Psoas muscle (tissue), 7 donors: ENCODE measurements at regions not wholly inside any gene's neighbourhood (a gene's known extent, or its start where the extent isn't known, plus 50 kb on each side); places are given as distances from the start of the nearest gene placed in this dataset.

Experiments
- ATAC-seq, 4 donors: fragments of 200-7000 bp; cut with Tn5 transposase; one replicate each; pipeline ENCODE4 v1.9.1; 2020; ENCODE audit warnings: moderate library complexity in 3 of 4, mild to moderate bottlenecking in 2 of 4
- DNase-seq, 2 donors: peaks; one replicate each; pipeline ENCODE4 v3.0.0-alpha.2; 2020
- H3K27ac ChIP-seq: fragments of 200-600 bp; one replicate; pipeline ENCODE4 v1.8.0; 2022
- H3K27me3 ChIP-seq, 3 donors: fragments of 200-600 bp in 1 of 3; one replicate each; pipeline versions ENCODE4 v1.6.1 to v1.8.0; 2013 to 2022; ENCODE audit warnings: low read length in 2 of 3, mild to moderate bottlenecking in 2 of 3, moderate library complexity in 1 of 3; ENCODE audit not compliant: insufficient read depth in 3 of 3
- H3K36me3 ChIP-seq, 2 donors: fragments of 200-600 bp in 1 of 2; one replicate each; pipeline versions ENCODE4 v1.6.1 to v1.8.0; 2013 to 2022; ENCODE audit warnings: low read depth in 1 of 2, mild to moderate bottlenecking in 1 of 2, moderate library complexity in 1 of 2; ENCODE audit not compliant: insufficient read depth in 1 of 2
- H3K4me1 ChIP-seq: fragments of 200-600 bp; one replicate; pipeline ENCODE4 v1.8.0; 2022
- H3K4me3 ChIP-seq: fragments of 200-600 bp; one replicate; pipeline ENCODE4 v1.8.0; 2022; ENCODE audit warnings: mild to moderate bottlenecking
- H3K9me3 ChIP-seq: fragments of 200-600 bp; one replicate; pipeline ENCODE4 v1.8.0; 2022
- CTCF ChIP-seq: fragments of 200-600 bp; IDR thresholded peaks from one replicate; pipeline ENCODE4 v1.8.0; 2022; ENCODE audit warnings: antibody characterized with exemption
- WGBS, 3 donors: extraction: QIAGEN DNeasy Blood & Tissue Kit; methylation state at CpG; one replicate each; pipeline versions ENCODE4 v1.1.6 to v1.1.7; 2013; 5-methylcytosine and 5-hydroxymethylcytosine counted together
- intact Hi-C, 2 donors: fragments of 100-400 bp; cut with DNase I; formaldehyde crosslinking; loops; one replicate each; pipeline versions ENCODE4 v1.11.0 to v1.14.2; 2022
- donor health status: healthy with polysubstance abuse.
- donor health status: DM: no; HTN: no; CAD: no; lungs with moderate emphysema.
- donor health status: Bipolar disorder and iron deficiency.
- donor health status: healthy.
- donor health status: DM: yes; HTN: yes; CAD: no.
- donor health status: DM: no; HTN: no; CAD: no.
- donor health status: DM: yes; HTN: yes; CAD: no.

GRCh38 chr4:58935332-58935731, 1825.1 kb upstream of the IGFBP7 start:
- intact Hi-C loops, result no loop called here
- WGBS, 3 donors, result 83 to 89% (median 86%) methylated on average over 2 of the region's 2 CpGs
- TF ChIP-seq CTCF, result no peak
- H3K9me3 ChIP-seq, result peaks cover 8% of the 10 kb centered on the region
- H3K4me1 ChIP-seq, result no peaks in the 10 kb centered on the region
- ATAC-seq, result no peak
- H3K36me3 ChIP-seq, result no peaks in the 10 kb centered on the region
- no peak overlapping the region for H3K4me3 ChIP-seq
- no peaks in the 10 kb centered on the region for H3K27me3 ChIP-seq
- DNase-seq, result no peak
- H3K27ac ChIP-seq, result no peak overlapping the region

GRCh38 chr4:58936436-58936835, 1826.3 kb upstream of the IGFBP7 start:
- TF ChIP-seq CTCF, result no peak
- DNase-seq (no peak), ATAC-seq (no peak)
- 66 to 72% (median 66%) methylated on average over 1 of the region's 1 CpG for WGBS, 3 donors
- H3K9me3 ChIP-seq, result peaks cover 8% of the 10 kb centered on the region
- H3K4me1 ChIP-seq, result no peaks in the 10 kb centered on the region
- intact Hi-C loops, result no loop called here
- no peaks in the 10 kb centered on the region for H3K36me3 ChIP-seq
- no peaks in the 10 kb centered on the region for H3K27me3 ChIP-seq
- no peak overlapping the region for H3K27ac ChIP-seq
- no peak overlapping the region for H3K4me3 ChIP-seq

- no peak overlapping the region for H3K4me3 ChIP-seq
- WGBS, 3 donors, result 61 to 72% (median 67%) methylated on average over 3 of the region's 3 CpGs
- TF ChIP-seq CTCF, result no peak
- no peaks in the 10 kb centered on the region for H3K36me3 ChIP-seq
- ATAC-seq, result no peak
- intact Hi-C loops, result no loop called here
- no peaks in the 10 kb centered on the region for H3K4me1 ChIP-seq
- no peak for DNase-seq
- no peaks in the 10 kb centered on the region for H3K9me3 ChIP-seq
- no peaks in the 10 kb centered on the region for H3K27me3 ChIP-seq
- no peak overlapping the region for H3K27ac ChIP-seq
Measured at GRCh38 chr4:58940167-58940566, 1830.0 kb upstream of the IGFBP7 start.

GRCh38 chr4:58941286-58941685, 1831.1 kb upstream of the IGFBP7 start:
- no peak for ATAC-seq
- intact Hi-C loops, result no loop called here
- WGBS, 3 donors, result 24 to 28% (median 26%) methylated on average over 1 of the region's 1 CpG

More at GRCh38 chr4:58941286-58941685, 1831.1 kb upstream of the IGFBP7 start:
- no peak overlapping the region for H3K27ac ChIP-seq
- H3K9me3 ChIP-seq, result no peaks in the 10 kb centered on the region
- H3K36me3 ChIP-seq, result no peaks in the 10 kb centered on the region
- H3K4me3 ChIP-seq, result no peak overlapping the region
- no peaks in the 10 kb centered on the region for H3K27me3 ChIP-seq
- no peak for TF ChIP-seq CTCF
- no peaks in the 10 kb centered on the region for H3K4me1 ChIP-seq
- no peak for DNase-seq
